Spinal cord (tissue), 9 donors: ENCODE measurements at regions not wholly inside any gene's neighbourhood (a gene's known extent, or its start where the extent isn't known, plus 50 kb on each side); places are given as distances from the start of the nearest gene placed in this dataset.
"Not testable (repeated sequence)": the region's sequence is repeated elsewhere in the genome, so short reads cannot be mapped to it uniquely, and the experiment has no call there.

ENCODE experiments used
- DNase-seq, 6 donors: peaks; one replicate each; pipeline versions ENCODE4 v3.0.0 to v3.0.0-alpha.2; 2013 to 2015; ENCODE audit warnings: low spot score in 6 of 6, low read depth in 4 of 6
- H3K27ac ChIP-seq: one replicate; pipeline ENCODE4 v1.5.1; 2013; ENCODE audit warnings: low read depth, low read length, control low read depth
- H3K27me3 ChIP-seq: one replicate; pipeline ENCODE4 v1.6.1; 2013; ENCODE audit warnings: low read length; ENCODE audit not compliant: control insufficient read depth, insufficient read depth
- H3K36me3 ChIP-seq: one replicate; pipeline ENCODE4 v1.6.1; 2013; ENCODE audit warnings: low read length; ENCODE audit not compliant: control insufficient read depth, insufficient read depth
- H3K4me1 ChIP-seq: one replicate; pipeline ENCODE4 v1.6.1; 2013; ENCODE audit warnings: low read length; ENCODE audit not compliant: control insufficient read depth, insufficient read depth
- H3K4me3 ChIP-seq: one replicate; pipeline ENCODE4 v1.5.1; 2013; ENCODE audit warnings: low read depth, low read length, control low read depth
- H3K9me3 ChIP-seq: one replicate; pipeline ENCODE4 v1.6.1; 2013; ENCODE audit warnings: low read length; ENCODE audit not compliant: control insufficient read depth, insufficient read depth
- WGBS: methylation state at CpG from one replicate; pipeline ENCODE4 v1.1.5; 2013; ENCODE audit warnings: missing lambda C conversion rate; ENCODE audit not compliant: insufficient coverage; 5-methylcytosine and 5-hydroxymethylcytosine counted together
- donor health status: healthy.

DNA sequence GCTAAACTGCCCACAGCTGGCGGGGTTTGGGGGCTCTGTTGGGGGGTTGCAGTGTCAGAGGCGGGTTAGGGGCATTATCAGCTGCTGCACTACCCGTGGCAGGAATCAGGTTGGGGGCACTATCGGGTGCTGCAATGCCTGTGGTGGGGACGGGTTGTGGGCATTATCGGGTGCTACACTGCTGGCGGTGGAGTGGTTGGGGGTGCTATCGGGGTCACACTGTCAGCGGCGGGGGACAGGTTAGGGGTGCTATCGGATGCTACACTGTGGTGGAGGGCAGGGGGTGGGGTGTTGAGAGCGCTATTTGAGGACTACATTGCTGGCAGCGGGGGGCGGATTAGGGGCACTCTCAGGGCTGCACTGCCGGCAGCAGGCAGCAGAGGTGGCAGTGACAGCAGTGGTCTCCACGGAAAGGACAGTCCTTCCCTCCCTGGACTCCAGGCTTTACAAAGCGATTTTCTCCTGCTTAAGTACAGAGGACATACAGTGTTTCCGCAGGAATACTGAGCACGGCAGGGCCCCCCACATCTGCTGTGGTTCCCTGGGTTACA lies 119.5 kb upstream of the VPREB1 start:
- Histone ChIP-seq H3K27me3 (peaks cover 2% of the 10 kb centered on the region), H3K4me1 (no peaks in the 10 kb centered on the region)
- WGBS, result 89% methylated on average over 18 of the region's 19 CpGs

DNA sequence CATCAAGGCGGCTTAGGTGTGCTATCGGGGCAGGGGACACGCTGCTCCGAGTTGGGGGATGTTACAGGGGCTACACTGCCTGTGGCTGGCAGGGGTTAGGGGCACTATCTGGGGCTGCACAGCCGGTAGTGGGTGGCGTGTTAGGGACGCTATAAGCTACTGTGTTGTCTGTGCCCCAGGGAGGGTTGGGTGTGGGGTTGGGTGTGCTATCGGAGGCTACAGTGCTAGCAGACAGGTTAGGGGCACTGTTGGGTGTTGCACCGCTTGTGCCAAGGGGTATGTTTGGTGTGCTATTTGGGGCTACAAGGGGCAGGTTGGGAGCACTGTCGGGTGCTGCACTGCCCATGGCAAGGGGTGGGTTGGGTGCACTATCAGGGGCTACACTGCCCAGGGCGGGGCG lies 120.2 kb upstream of the VPREB1 start:
- Histone ChIP-seq H3K27ac (no peak overlapping the region), H3K4me3 (no peak overlapping the region), H3K9me3 (no peaks in the 10 kb centered on the region), H3K36me3 (no peaks in the 10 kb centered on the region), H3K27me3 (peaks cover 2% of the 10 kb centered on the region), H3K4me1 (no peaks in the 10 kb centered on the region)
- 95% methylated on average over 10 of the region's 12 CpGs for WGBS
- DNase-seq, result no peak

More for the DNA sequence above, 119.5 kb upstream of the VPREB1 start:
- DNase-seq, result no peak
- no peaks in the 10 kb centered on the region for H3K9me3 ChIP-seq
- no peak overlapping the region for H3K4me3 ChIP-seq
- no peak overlapping the region for H3K27ac ChIP-seq
- no peaks in the 10 kb centered on the region for H3K36me3 ChIP-seq

DNA sequence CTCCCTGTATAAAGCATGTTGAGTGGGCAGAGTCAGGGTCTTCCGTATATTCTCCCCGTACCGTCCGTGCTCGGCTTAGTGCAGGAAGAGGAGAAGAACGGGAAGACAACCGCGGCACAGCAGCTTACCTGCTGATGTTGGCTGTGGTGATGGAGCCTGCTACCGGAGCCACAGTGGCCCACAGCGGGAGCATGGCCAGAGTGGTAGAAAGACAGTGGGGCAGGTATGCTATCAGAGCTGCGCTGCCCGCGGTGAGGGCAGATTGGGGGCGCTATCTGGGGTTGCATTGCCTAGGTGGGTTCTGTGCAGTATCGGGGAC lies 120.7 kb upstream of the VPREB1 start:
- H3K27me3 ChIP-seq, result peaks cover 2% of the 10 kb centered on the region
- H3K27ac ChIP-seq, result no peak overlapping the region
- no peaks in the 10 kb centered on the region for H3K36me3 ChIP-seq
- no peak overlapping the region for H3K4me3 ChIP-seq
- no peaks in the 10 kb centered on the region for H3K9me3 ChIP-seq
- 94% methylated on average over 15 of the region's 15 CpGs for WGBS
- no peaks in the 10 kb centered on the region for H3K4me1 ChIP-seq
- DNase-seq, result no peak

DNA sequence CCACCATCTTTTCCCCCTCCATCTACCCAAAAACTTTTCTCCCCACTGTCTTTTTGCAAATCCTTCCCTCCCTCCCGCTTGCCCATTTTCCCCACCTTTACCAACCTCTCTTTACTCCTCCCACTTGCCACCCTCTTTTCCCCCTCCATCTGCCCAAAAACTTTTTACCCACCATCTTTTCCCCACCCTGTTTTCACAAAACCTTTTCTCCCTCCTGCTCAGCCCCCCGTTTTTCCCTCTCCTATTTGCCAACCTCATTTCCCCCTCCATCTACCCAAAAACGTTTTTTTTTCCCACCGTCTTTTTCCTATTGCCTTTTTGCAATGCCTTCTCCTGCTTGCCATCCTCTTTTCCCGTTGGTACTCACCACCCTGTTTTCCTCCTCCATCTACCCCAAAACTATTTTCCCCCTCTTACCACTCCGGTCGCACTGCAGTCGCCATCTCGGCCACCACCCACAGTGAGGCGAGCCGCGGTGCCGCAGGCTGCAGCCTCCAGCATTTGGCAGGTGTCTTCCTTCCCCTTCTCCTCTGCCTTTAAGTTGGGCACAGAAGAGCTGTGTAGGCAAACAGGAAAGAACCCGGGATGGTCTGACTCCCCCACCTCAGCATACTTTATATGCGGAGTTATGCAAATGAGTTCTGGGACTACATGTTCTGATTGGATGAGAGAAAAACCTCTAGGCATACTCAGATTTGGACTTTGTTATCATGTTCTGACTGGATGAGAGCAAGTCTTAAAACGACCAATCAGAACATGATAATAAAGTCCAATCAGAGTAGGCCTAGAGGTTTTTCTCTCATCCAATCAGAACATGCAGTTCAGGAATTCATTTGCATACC lies 121.2 kb upstream of the VPREB1 start:
- H3K4me3 ChIP-seq, result no peak overlapping the region
- peaks cover 2% of the 10 kb centered on the region for H3K27me3 ChIP-seq
- no peaks in the 10 kb centered on the region for H3K4me1 ChIP-seq
- no peaks in the 10 kb centered on the region for H3K9me3 ChIP-seq
- 79% methylated on average over 13 of the region's 16 CpGs for WGBS
- DNase-seq, result no peak
- no peak overlapping the region for H3K27ac ChIP-seq
- no peaks in the 10 kb centered on the region for H3K36me3 ChIP-seq

DNA sequence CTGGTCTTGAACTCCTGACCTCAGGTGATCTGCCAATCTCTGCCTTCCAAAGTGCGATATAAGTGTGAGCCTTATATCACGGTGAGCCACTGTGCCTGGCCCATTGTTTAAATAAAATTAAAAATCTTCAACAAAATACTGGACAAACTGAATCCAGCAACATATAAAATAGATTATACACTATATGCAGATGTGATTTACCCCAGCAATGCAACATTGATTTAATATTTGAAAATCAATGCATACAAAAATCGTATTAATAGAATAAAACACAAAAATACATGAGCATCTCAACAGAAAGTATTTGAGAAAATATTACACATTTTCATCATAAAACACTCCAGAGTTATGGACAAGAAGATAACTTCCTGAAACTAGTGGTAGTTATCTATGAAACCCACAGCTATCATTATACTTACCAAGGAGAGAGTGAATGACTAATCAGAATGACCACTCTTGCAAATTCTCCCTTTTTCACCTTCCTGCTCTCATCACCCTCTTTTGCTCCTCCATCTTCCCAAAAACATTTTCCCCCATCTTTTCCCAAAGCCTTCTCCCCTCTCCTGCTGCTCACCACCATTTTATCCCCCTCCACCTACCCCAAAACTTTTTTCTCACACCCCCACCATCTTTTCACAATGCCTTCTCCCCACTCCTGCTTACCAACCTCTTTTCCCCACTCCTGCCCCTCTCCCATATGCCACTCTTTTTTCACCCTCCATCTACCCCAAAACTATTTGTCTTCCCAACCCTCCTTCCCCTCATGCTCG lies 122.1 kb upstream of the VPREB1 start:
- H3K27ac ChIP-seq, result no peak overlapping the region
- no peaks in the 10 kb centered on the region for H3K4me1 ChIP-seq
- no peak for DNase-seq
- H3K27me3 ChIP-seq, result peaks cover 2% of the 10 kb centered on the region
- 81% methylated on average over 2 of the region's 4 CpGs for WGBS
- H3K36me3 ChIP-seq, result no peaks in the 10 kb centered on the region
- H3K9me3 ChIP-seq, result no peaks in the 10 kb centered on the region
- H3K4me3 ChIP-seq, result no peak overlapping the region

DNA sequence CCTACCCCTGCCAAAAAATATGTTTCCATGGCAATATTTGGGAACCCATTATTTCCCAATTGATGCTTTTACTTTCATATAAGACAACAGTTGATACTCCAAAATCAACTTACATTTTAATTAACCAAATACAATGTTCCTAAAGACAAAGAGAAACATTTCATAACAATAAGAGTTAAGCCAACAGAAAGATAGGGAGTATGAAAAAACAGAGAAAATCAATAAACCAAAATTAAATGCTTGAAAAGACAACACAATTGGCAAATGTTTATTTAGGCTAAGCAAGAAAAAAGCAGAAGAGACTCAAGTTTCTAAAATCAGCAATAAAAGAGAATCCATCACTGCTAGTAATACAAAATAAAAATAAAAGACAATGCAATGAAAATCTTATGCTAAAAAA lies 123.1 kb upstream of the VPREB1 start:
- H3K27ac ChIP-seq, result no peak overlapping the region
- no peaks in the 10 kb centered on the region for H3K9me3 ChIP-seq
- peaks cover 2% of the 10 kb centered on the region for H3K27me3 ChIP-seq
- no peak overlapping the region for H3K4me3 ChIP-seq
- DNase-seq, result no peak
- no peaks in the 10 kb centered on the region for H3K4me1 ChIP-seq
- H3K36me3 ChIP-seq, result no peaks in the 10 kb centered on the region

DNA sequence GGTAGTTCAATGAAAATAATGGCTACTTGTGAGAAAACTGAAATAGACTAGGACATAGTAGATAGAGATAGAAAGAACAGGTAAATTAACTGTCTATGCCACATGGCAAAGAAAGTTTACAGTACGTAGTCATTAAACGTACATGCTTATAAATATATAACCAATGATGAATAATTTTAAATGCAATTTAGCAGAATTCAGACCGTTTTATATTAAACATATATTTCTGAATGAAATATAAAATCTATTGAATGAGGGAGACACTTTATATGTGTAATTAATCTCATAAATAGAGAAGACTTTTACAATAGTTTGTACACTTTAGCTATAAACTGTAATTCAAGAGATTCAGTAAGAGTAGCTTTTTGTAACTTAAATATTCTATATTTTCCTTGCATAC lies 124.4 kb upstream of the VPREB1 start:
- H3K4me1 ChIP-seq, result no peaks in the 10 kb centered on the region
- no CpG with 5 or more reads among the region's 3 CpGs for WGBS
- no peak for DNase-seq
- no peak overlapping the region for H3K4me3 ChIP-seq
- no peak overlapping the region for H3K27ac ChIP-seq
- H3K9me3 ChIP-seq, result no peaks in the 10 kb centered on the region
- no peaks in the 10 kb centered on the region for H3K36me3 ChIP-seq
- H3K27me3 ChIP-seq, result peaks cover 2% of the 10 kb centered on the region

DNA sequence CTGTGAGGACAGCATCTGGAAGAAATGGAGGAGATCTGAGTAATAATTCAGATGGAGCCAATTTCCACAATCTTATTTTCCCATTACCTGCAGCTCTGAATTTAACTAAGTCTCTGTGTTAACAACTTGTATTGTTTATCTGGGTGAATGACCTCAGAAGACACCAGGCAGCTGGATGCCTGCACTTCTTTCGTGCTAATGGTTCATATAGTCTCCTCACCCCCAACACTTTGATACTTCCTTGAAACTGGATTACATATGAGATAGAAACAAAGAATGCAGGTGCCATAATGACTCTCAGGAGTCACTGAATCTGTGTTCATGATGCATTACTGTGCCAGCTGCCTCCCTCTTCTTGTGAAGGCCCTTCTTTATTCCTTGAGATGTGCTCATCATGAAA lies 125.6 kb upstream of the VPREB1 start:
- no CpG with 5 or more reads among the region's 1 CpG for WGBS
- peaks cover 2% of the 10 kb centered on the region for H3K27me3 ChIP-seq
- DNase-seq, result peak in 1 of 6 donors; percentile 58

DNA sequence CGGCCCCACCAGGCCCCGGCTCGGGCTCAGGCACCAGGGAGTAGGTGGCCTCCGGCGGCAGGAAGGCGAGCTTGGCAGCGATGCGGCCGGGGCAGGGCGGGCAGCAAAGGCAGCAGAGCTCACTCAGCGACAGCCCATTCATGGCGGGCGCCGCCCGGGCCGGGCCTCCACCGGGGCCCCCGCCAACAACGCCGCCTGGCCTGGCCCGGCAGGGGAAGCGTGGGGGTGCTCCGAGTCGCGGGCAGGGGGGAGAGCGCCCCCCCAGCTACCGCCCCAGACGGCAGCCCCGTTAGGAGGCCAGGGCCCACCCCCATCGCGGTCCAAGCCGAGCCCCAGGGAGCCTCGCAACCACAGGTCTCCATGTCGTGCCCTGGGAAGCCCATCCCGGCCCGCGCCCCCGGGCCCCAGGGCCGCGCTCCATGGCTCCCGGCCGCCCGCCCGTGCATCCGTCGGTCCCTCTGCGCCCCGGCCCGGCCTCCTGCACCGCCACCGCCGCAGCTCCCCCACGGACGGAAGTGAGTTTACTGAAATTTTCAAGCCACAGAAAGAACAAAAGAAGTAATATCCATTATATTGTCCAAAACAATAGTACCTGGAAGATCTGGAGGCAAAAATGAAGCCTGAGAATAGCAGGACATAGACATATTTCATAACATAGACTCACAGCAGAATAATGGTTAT lies 126.6 kb upstream of the VPREB1 start:
- not testable (repeated sequence) for H3K4me1 ChIP-seq, H3K9me3 ChIP-seq, DNase-seq, H3K27me3 ChIP-seq, H3K36me3 ChIP-seq, H3K27ac ChIP-seq, H3K4me3 ChIP-seq
- 19% methylated on average over 43 of the region's 54 CpGs for WGBS

More for the DNA sequence above, 125.6 kb upstream of the VPREB1 start:
- no peaks in the 10 kb centered on the region for H3K36me3 ChIP-seq
- no peak overlapping the region for H3K27ac ChIP-seq
- H3K4me1 ChIP-seq, result no peaks in the 10 kb centered on the region
- H3K9me3 ChIP-seq, result no peaks in the 10 kb centered on the region
- H3K4me3 ChIP-seq, result no peak overlapping the region
